Caco-2 (cell line): ENCODE measurements at regions not wholly inside any gene's neighbourhood (a gene's known extent, or its start where the extent isn't known, plus 50 kb on each side); places are given as distances from the start of the nearest gene placed in this dataset.
A peak's percentile ranks its signal among the peaks of the same experiment; 100 is the strongest.

Experiments used
- BruUV-seq: library from RNA; stranded (reverse); fragments of 400-500 nt; replicated peaks from 2 replicates; lab custom pipeline; 2021; lab: Mats Ljungman, UMichigan
- CTCF ChIA-PET: fragments of 300-600 bp; sonication (Branson Sonifier 250); formaldehyde crosslinking; loops from one replicate; lab custom pipeline; 2022; ENCODE audit warnings: antibody characterized with exemption; lab: Charles Lee
- POLR2A ChIA-PET: fragments of 300-600 bp; sonication (Branson Sonifier 250); formaldehyde crosslinking; loops from one replicate; lab custom pipeline; 2022; ENCODE audit warnings: antibody characterized with exemption; lab: Charles Lee
- DNase-seq, 2 experiments: peaks; one replicate each; pipeline versions ENCODE4 v3.0.0 to v3.0.0-alpha.2; 2020 to 2022
- H3K27me3 ChIP-seq: replicated peaks from 2 replicates; pipeline ENCODE4 v1.6.0; 2011; ENCODE audit warnings: low read length; ENCODE audit not compliant: control insufficient read depth, insufficient read depth
- H3K36me3 ChIP-seq: 2 replicates; pipeline ENCODE4 v1.5.1; 2011; ENCODE audit warnings: low read length; ENCODE audit not compliant: control insufficient read depth, insufficient read depth
- H3K4me1 ChIP-seq: fragments of 250-450 bp; sonication (Bioruptor Pico); 2 replicates; pipeline ENCODE4 v1.5.1; 2020; ENCODE audit warnings: mild to moderate bottlenecking
- H3K4me3 ChIP-seq: 2 replicates; pipeline ENCODE4 v1.5.1; 2011; ENCODE audit warnings: low read depth, mild to moderate bottlenecking, control low read depth, low read length
- H3K9me3 ChIP-seq: fragments of 250-450 bp; sonication (Bioruptor Pico); 2 replicates; pipeline ENCODE4 v1.5.1; 2020; ENCODE audit warnings: mild to moderate bottlenecking, moderate library complexity
- H3K27ac Mint-ChIP-seq: one replicate; pipeline ENCODE4 v1.8.0; 2022; ENCODE audit warnings: mixed read lengths; ENCODE audit not compliant: unreplicated experiment
- H3K27me3 Mint-ChIP-seq: one replicate; pipeline ENCODE4 v1.8.0; 2022; ENCODE audit warnings: mixed read lengths; ENCODE audit not compliant: insufficient read depth, unreplicated experiment
- H3K36me3 Mint-ChIP-seq: one replicate; pipeline ENCODE4 v1.8.0; 2022; ENCODE audit warnings: mild to moderate bottlenecking, mixed read lengths; ENCODE audit not compliant: insufficient read depth, unreplicated experiment
- H3K4me1 Mint-ChIP-seq: one replicate; pipeline ENCODE4 v1.8.0; 2022; ENCODE audit warnings: low read depth, mixed read lengths; ENCODE audit not compliant: unreplicated experiment
- H3K4me3 Mint-ChIP-seq: one replicate; pipeline ENCODE4 v1.8.0; 2022; ENCODE audit warnings: mild to moderate bottlenecking, moderate library complexity, mixed read lengths; ENCODE audit not compliant: unreplicated experiment
- H3K9me3 Mint-ChIP-seq: one replicate; pipeline ENCODE4 v1.8.0; 2022; ENCODE audit warnings: mixed read lengths; ENCODE audit not compliant: unreplicated experiment
- intact Hi-C: fragments of 100-400 bp; cut with micrococcal nuclease; formaldehyde crosslinking; loops from one replicate; pipeline ENCODE4 v1.10.0; 2022; ENCODE audit not compliant: unreplicated experiment
- TF ChIP-seq, protein P1 (sequence below), 2 experiments: fragments of 200-600 bp in 1 of 2; IDR thresholded peaks; 1 replicate in 1 of 2; 2 replicates in 1 of 2; pipeline versions ENCODE4 v1.5.1 to v1.8.0; 2011 to 2022; ENCODE audit warnings: antibody characterized with exemption in 1 of 2, control low read depth in 1 of 2, inconsistent platforms in 1 of 2, low read depth in 1 of 2, low read length in 1 of 2, mild to moderate bottlenecking in 1 of 2, moderate library complexity in 1 of 2; ENCODE audit not compliant: insufficient read depth in 1 of 2, severe bottlenecking in 1 of 2, unreplicated experiment in 1 of 2

DNA sequence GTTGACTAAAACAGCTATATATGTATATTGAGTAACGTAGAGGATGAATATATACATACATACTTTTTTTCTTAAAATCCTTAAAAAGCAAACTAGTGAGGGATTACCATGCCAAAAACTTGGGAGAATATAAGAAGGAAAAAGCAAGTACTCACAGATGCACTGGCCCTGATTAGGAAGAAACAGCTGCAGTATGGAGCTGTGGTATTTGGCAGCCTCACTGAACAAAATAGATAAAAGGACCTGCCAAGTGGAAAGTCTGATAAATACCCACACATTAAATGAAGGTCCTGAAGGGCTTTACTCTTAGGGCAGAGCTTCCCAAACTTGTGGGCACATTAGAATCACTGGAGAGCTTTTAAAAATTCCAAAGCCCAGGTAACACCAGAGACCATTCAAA is 80.6 kb downstream of the FEM1C start:
- intact Hi-C loops: no loop called here

DNA sequence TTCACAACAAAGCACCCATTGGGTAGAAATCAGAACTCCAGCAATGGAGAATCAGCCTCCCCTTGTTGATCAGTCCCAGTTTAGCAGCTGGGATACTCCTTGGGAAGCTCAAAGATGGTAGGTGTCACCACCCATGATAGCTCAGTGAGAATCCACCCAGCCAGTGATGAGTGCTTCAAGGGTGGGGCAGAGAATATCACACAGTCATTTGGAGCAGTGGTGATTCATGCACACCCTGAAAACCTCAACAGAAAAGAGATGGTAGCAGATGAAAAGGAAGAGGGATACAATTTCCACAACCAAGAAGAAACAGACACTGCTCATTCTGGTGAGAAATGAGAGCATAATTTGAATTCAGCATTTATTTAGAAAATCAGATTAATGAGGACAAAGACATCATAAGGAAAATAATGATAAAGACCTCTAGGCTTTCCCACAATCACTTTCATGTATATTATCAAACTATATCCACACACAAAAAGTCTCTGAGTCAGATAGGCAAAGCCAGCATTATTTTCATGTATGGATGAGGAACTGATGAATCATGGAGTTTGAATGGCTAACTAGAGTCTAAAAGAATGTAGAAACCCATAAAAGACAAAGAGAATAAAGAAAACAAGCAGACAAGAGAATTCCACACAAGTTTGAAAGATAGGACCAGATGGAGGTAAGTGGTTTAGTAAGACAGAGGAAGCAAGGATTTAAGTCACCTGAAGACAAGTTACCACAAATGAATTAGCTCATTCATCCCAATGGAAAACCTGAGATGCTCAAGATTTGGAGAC is 82.9 kb downstream of the FEM1C start:
- peaks cover 12% of the 10 kb centered on the region for H3K4me1 Mint-ChIP-seq
- DNase-seq: no peak
- BruUV-seq: no TSS peak
- H3K27ac Mint-ChIP-seq: peak overlapping the region; percentile 2
- Histone ChIP-seq H3K9me3 (no peaks in the 10 kb centered on the region), H3K36me3 (no peaks in the 10 kb centered on the region), H3K4me3 (no peak overlapping the region), H3K4me1 (peaks cover 21% of the 10 kb centered on the region; the same call in 1 of the 2 replicates), H3K27me3 (no peaks in the 10 kb centered on the region)
- no peaks in the 10 kb centered on the region for H3K9me3 Mint-ChIP-seq
- POLR2A ChIA-PET: interaction anchor here (0.6 kb wide), 1 partner anchor 1084 kb away, joined by 3 read pairs; no protein-coding TSS in a partner anchor
- H3K36me3 Mint-ChIP-seq: no peaks in the 10 kb centered on the region
- CTCF ChIA-PET: no interaction called here
- intact Hi-C loops: no loop called here
- no peak overlapping the region for H3K4me3 Mint-ChIP-seq
- peaks cover 4% of the 10 kb centered on the region for H3K27me3 Mint-ChIP-seq
- TF ChIP-seq, protein P1, sequence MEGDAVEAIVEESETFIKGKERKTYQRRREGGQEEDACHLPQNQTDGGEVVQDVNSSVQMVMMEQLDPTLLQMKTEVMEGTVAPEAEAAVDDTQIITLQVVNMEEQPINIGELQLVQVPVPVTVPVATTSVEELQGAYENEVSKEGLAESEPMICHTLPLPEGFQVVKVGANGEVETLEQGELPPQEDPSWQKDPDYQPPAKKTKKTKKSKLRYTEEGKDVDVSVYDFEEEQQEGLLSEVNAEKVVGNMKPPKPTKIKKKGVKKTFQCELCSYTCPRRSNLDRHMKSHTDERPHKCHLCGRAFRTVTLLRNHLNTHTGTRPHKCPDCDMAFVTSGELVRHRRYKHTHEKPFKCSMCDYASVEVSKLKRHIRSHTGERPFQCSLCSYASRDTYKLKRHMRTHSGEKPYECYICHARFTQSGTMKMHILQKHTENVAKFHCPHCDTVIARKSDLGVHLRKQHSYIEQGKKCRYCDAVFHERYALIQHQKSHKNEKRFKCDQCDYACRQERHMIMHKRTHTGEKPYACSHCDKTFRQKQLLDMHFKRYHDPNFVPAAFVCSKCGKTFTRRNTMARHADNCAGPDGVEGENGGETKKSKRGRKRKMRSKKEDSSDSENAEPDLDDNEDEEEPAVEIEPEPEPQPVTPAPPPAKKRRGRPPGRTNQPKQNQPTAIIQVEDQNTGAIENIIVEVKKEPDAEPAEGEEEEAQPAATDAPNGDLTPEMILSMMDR (IDR thresholded peaks at IDR 0.05; ENCODE audit: insufficient read depth in 1 of 2, low read depth in 1 of 2, low read length in 1 of 2, severe bottlenecking in 1 of 2, unreplicated experiment in 1 of 2): no peak

More for the DNA sequence above, 80.6 kb downstream of the FEM1C start:
- H3K4me1 Mint-ChIP-seq: peaks cover 12% of the 10 kb centered on the region
- H3K9me3 Mint-ChIP-seq: no peaks in the 10 kb centered on the region
- no peak overlapping the region for H3K27ac Mint-ChIP-seq
- Histone ChIP-seq H3K4me1 (peaks cover 10% of the 10 kb centered on the region; the same call in 1 of the 2 replicates), H3K36me3 (no peaks in the 10 kb centered on the region), H3K4me3 (no peak overlapping the region), H3K27me3 (no peaks in the 10 kb centered on the region), H3K9me3 (no peaks in the 10 kb centered on the region)
- BruUV-seq: no TSS peak
- H3K36me3 Mint-ChIP-seq: no peaks in the 10 kb centered on the region
- H3K27me3 Mint-ChIP-seq: peaks cover 8% of the 10 kb centered on the region
- H3K4me3 Mint-ChIP-seq: no peak overlapping the region
- TF ChIP-seq, protein P1 (IDR thresholded peaks at IDR 0.05; ENCODE audit: insufficient read depth in 1 of 2, low read depth in 1 of 2, low read length in 1 of 2, severe bottlenecking in 1 of 2, unreplicated experiment in 1 of 2): no peak
- POLR2A ChIA-PET: no interaction called here
- CTCF ChIA-PET: no interaction called here
- DNase-seq: no peak

DNA sequence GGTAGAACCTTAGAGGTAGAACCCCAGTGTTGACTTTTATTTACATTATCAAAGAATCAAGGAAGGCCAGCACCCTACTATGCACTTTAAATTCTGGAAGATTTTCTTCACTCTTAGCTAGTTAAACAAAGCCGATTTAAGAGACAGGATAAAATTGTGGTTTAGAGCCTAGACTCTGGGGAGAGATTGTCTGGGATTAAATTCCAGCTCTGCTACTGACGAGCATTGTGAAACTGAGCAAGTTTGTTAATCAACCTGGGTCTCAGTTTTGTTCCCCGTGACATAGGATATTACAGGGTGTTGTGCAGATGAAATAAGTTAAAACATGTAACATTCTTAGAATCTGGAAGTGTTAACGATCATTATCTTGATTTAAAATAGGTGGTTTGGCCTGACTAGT is 83.5 kb downstream of the FEM1C start:
- no peaks in the 10 kb centered on the region for H3K27me3 ChIP-seq
- Mint-ChIP-seq H3K36me3 (no peaks in the 10 kb centered on the region), H3K4me1 (peaks cover 12% of the 10 kb centered on the region), H3K9me3 (no peaks in the 10 kb centered on the region), H3K27me3 (peaks cover 4% of the 10 kb centered on the region), H3K4me3 (no peak overlapping the region), H3K27ac (peak overlapping the region; percentile 2)
- intact Hi-C loops: no loop called here
- no peak for DNase-seq
- ChIA-PET POLR2A (interaction anchor here (0.6 kb wide), 1 partner anchor 1085 kb away, joined by 3 read pairs; no protein-coding TSS in a partner anchor), CTCF (no interaction called here)
- TF ChIP-seq, protein P1 (IDR thresholded peaks at IDR 0.05; ENCODE audit: insufficient read depth in 1 of 2, low read depth in 1 of 2, low read length in 1 of 2, severe bottlenecking in 1 of 2, unreplicated experiment in 1 of 2): no peak
- BruUV-seq: no TSS peak
- no peaks in the 10 kb centered on the region for H3K36me3 ChIP-seq
- H3K4me3 ChIP-seq: no peak overlapping the region
- H3K9me3 ChIP-seq: no peaks in the 10 kb centered on the region
- H3K4me1 ChIP-seq: peaks cover 21% of the 10 kb centered on the region; the same call in 1 of the 2 replicates
